A673 (cell line): ENCODE measurements at regions not wholly inside any gene's neighbourhood (a gene's known extent, or its start where the extent isn't known, plus 50 kb on each side); places are given as distances from the start of the nearest gene placed in this dataset.
"Not testable (repeated sequence)": the region's sequence is repeated elsewhere in the genome, so short reads cannot be mapped to it uniquely, and the experiment has no call there.

Experiments
- BruUV-seq: library from RNA; stranded (reverse); fragments of 400-500 nt; replicated peaks from 2 replicates; lab custom pipeline; 2021; lab: Mats Ljungman, UMichigan
- CTCF ChIA-PET: fragments of 300-600 bp; sonication (Branson Sonifier 250); formaldehyde crosslinking; loops from one replicate; lab custom pipeline; 2022; ENCODE audit warnings: antibody characterized with exemption; lab: Charles Lee
- POLR2A ChIA-PET: fragments of 300-600 bp; sonication (Branson Sonifier 250); formaldehyde crosslinking; loops from one replicate; lab custom pipeline; 2022; ENCODE audit warnings: antibody characterized with exemption; ENCODE audit not compliant: low non-redundant PET; lab: Charles Lee
- DNase-seq: peaks from one replicate; pipeline ENCODE4 v3.0.0-alpha.2; 2015; ENCODE audit warnings: low spot score
- H3K27ac ChIP-seq: fragments of 200-600 bp; sonication (generic); 2 replicates; pipeline ENCODE4 v1.5.1; 2016; ENCODE audit warnings: mixed run types, low read depth, mild to moderate bottlenecking, mixed read lengths, antibody characterized with exemption, low read length; ENCODE audit not compliant: poor library complexity, severe bottlenecking
- H3K27me3 ChIP-seq: fragments of 200-600 bp; sonication (generic); replicated peaks from 2 replicates; pipeline ENCODE4 v1.6.1; 2017; ENCODE audit warnings: mixed run types, low read depth, mild to moderate bottlenecking, mixed read lengths, antibody characterized with exemption, low read length; ENCODE audit not compliant: insufficient read depth, poor library complexity
- H3K36me3 ChIP-seq: fragments of 200-600 bp; sonication (generic); 2 replicates; pipeline ENCODE4 v1.6.1; 2016; ENCODE audit warnings: mixed run types, mild to moderate bottlenecking, mixed read lengths, antibody characterized with exemption, low read length; ENCODE audit not compliant: insufficient read depth, poor library complexity, severe bottlenecking
- H3K4me1 ChIP-seq: fragments of 200-600 bp; sonication (generic); 2 replicates; pipeline ENCODE4 v1.6.1; 2017; ENCODE audit warnings: mixed run types, mild to moderate bottlenecking, mixed read lengths, antibody characterized with exemption, low read length; ENCODE audit not compliant: insufficient read depth, poor library complexity, severe bottlenecking
- H3K4me3 ChIP-seq: fragments of 200-600 bp; sonication (generic); 2 replicates; pipeline ENCODE4 v1.5.1; 2016; ENCODE audit warnings: low read depth, mixed run types, mild to moderate bottlenecking, mixed read lengths, low read length; ENCODE audit not compliant: poor library complexity, severe bottlenecking
- H3K9me3 ChIP-seq: fragments of 200-600 bp; sonication (generic); 2 replicates; pipeline ENCODE4 v1.6.1; 2016; ENCODE audit warnings: mixed run types, low read depth, mild to moderate bottlenecking, mixed read lengths, antibody characterized with exemption, low read length; ENCODE audit not compliant: poor library complexity, severe bottlenecking
- CTCF ChIP-seq: fragments of 300-800, 200-600 bp; sonication (generic); conservative IDR thresholded peaks from 2 replicates; pipeline ENCODE4 v1.5.1; 2017; ENCODE audit warnings: low read depth, mild to moderate bottlenecking, antibody characterized with exemption, low read length, moderate library complexity, mixed read lengths
- EZH2 ChIP-seq: fragments of 200-600 bp; sonication (generic); IDR thresholded peaks from 2 replicates; pipeline ENCODE4 v1.6.1; 2017; ENCODE audit warnings: borderline replicate concordance, low read depth, mild to moderate bottlenecking, mixed read lengths, antibody characterized with exemption, low read length; ENCODE audit not compliant: poor library complexity, severe bottlenecking
- intact Hi-C: fragments of 100-400 bp; cut with micrococcal nuclease; formaldehyde crosslinking; loops from one replicate; pipeline ENCODE4 v1.10.0; 2022; ENCODE audit not compliant: unreplicated experiment

- Histone ChIP-seq H3K9me3 (no peaks in the 10 kb centered on the region), H3K4me1 (no peaks in the 10 kb centered on the region), H3K4me3 (no peak overlapping the region), H3K27ac (no peak overlapping the region), H3K36me3 (peaks cover 48% of the 10 kb centered on the region), H3K27me3 (no peaks in the 10 kb centered on the region)
- TF ChIP-seq CTCF: no peak
- no peak for DNase-seq
- ChIA-PET POLR2A (no interaction called here), CTCF (no interaction called here)
- intact Hi-C loops: no loop called here
- BruUV-seq: no TSS peak
Observed at GRCh38 chr12:124374567-124374966, 79.7 kb downstream of the RFLNA start.

GRCh38 chr12:124374147-124374546, 79.3 kb downstream of the RFLNA start:
- POLR2A ChIA-PET: no interaction called here
- Histone ChIP-seq H3K36me3 (peaks cover 45% of the 10 kb centered on the region), H3K4me3 (no peak overlapping the region), H3K9me3 (no peaks in the 10 kb centered on the region), H3K27me3 (no peaks in the 10 kb centered on the region), H3K4me1 (no peaks in the 10 kb centered on the region), H3K27ac (no peak overlapping the region)
- intact Hi-C loops: no loop called here
- no TSS peak for BruUV-seq
- DNase-seq: no peak
- TF ChIP-seq EZH2 (no peak), CTCF (no peak)
- CTCF ChIA-PET: no interaction called here

GRCh38 chr12:124373701-124374100, 78.8 kb downstream of the RFLNA start:
- H3K9me3 ChIP-seq, intact Hi-C loops, H3K4me3 ChIP-seq, DNase-seq, H3K27ac ChIP-seq, H3K27me3 ChIP-seq, POLR2A ChIA-PET, H3K4me1 ChIP-seq, CTCF ChIA-PET, BruUV-seq: not testable (repeated sequence)
- peaks cover 46% of the 10 kb centered on the region for H3K36me3 ChIP-seq

GRCh38 chr12:124372831-124373230, 77.9 kb downstream of the RFLNA start:
- Histone ChIP-seq H3K27ac (no peak overlapping the region), H3K4me3 (no peak overlapping the region), H3K27me3 (no peaks in the 10 kb centered on the region), H3K9me3 (no peaks in the 10 kb centered on the region), H3K4me1 (no peaks in the 10 kb centered on the region), H3K36me3 (peaks cover 44% of the 10 kb centered on the region)
- no peak for DNase-seq
- BruUV-seq: no TSS peak
- TF ChIP-seq EZH2: no peak
- TF ChIP-seq CTCF: no peak
- POLR2A ChIA-PET: no interaction called here
- CTCF ChIA-PET: no interaction called here
- intact Hi-C loops: no loop called here
